HCT116 (cell line): ENCODE measurements at regions not wholly inside any gene's neighbourhood (a gene's known extent, or its start where the extent isn't known, plus 50 kb on each side); places are given as distances from the start of the nearest gene placed in this dataset.

Experiments
- ATAC-seq: fragments of 200-7000 bp; cut with Tn5 transposase; 2 replicates; pipeline ENCODE4 v1.9.1; 2020; ENCODE audit warnings: mild to moderate bottlenecking, moderate library complexity
- BruUV-seq: library from RNA; stranded (reverse); fragments of 400-500 nt; replicated peaks from 2 replicates; lab custom pipeline; 2021; lab: Mats Ljungman, UMichigan
- CTCF ChIA-PET: fragments of 300-600 bp; sonication (Branson Sonifier 250); formaldehyde crosslinking; loops from one replicate; lab custom pipeline; 2021; ENCODE audit warnings: antibody characterized with exemption; lab: Charles Lee
- POLR2A ChIA-PET: fragments of 300-600, 350-600 bp; sonication (Branson Sonifier 250); formaldehyde crosslinking; loops from one replicate; lab custom pipeline; 2021; ENCODE audit warnings: antibody characterized with exemption; lab: Charles Lee
- RAD21 ChIA-PET, 2 experiments: fragments of 300-600 bp; sonication (Branson Sonifier 250); formaldehyde crosslinking; loops; one replicate each; lab custom pipeline; 2023; ENCODE audit warnings: low total read pairs in 2 of 2; ENCODE audit not compliant: uncharacterized antibody in 2 of 2, unreplicated experiment in 2 of 2, low non-redundant PET in 1 of 2; lab: Charles Lee
- DNase-seq: peaks from one replicate; pipeline ENCODE4 v3.0.0-alpha.2; 2010; ENCODE audit warnings: low read depth, low spot score
- H2AFZ ChIP-seq: fragments of 200-600 bp; shearing (Covaris generic), sonication (generic); 2 replicates; pipeline ENCODE4 v1.6.1; 2017; ENCODE audit warnings: low read depth, mixed run types, mixed read lengths, antibody characterized with exemption, low read length; ENCODE audit not compliant: poor library complexity, severe bottlenecking
- H3K27ac ChIP-seq: 2 replicates; pipeline ENCODE4 v1.5.1; 2012; ENCODE audit warnings: low read depth, low read length
- H3K27me3 ChIP-seq: fragments of 200-600 bp; sonication (generic); 2 replicates; pipeline ENCODE4 v1.6.1; 2016; ENCODE audit warnings: mixed run types, low read length, mixed read lengths; ENCODE audit not compliant: insufficient read depth
- H3K36me3 ChIP-seq, 2 experiments: fragments of 200-500 bp in 1 of 2; fragments of 200-600 bp in 1 of 2; sonication (Bioruptor generic) in 1 of 2; sonication (generic) in 1 of 2; 2 replicates each; pipeline versions ENCODE4 v1.5.1 to v1.6.1; 2014 to 2016; ENCODE audit warnings: low read length in 2 of 2, inconsistent platforms in 1 of 2, mixed read lengths in 1 of 2, mixed run types in 1 of 2; ENCODE audit not compliant: insufficient read depth in 2 of 2, control insufficient read depth in 1 of 2
- H3K4me1 ChIP-seq, 2 experiments: fragments of 200-600 bp in 1 of 2; sonication (generic) in 1 of 2; 2 replicates each; pipeline versions ENCODE4 v1.5.1 to v1.6.1; 2012 to 2017; ENCODE audit warnings: low read length in 2 of 2, inconsistent platforms in 1 of 2, mild to moderate bottlenecking in 1 of 2, mixed read lengths in 1 of 2, mixed run types in 1 of 2, moderate library complexity in 1 of 2; ENCODE audit not compliant: insufficient read depth in 2 of 2, control insufficient read depth in 1 of 2
- H3K4me2 ChIP-seq: fragments of 200-600 bp; sonication (generic); 2 replicates; pipeline ENCODE4 v1.6.1; 2017; ENCODE audit warnings: mixed run types, low read length, mixed read lengths
- H3K4me3 ChIP-seq, 2 experiments: fragments of 200-600 bp in 1 of 2; sonication (generic) in 1 of 2; replicated peaks in 1 of 2; 2 replicates each; pipeline ENCODE4 v1.5.1; 2011 to 2016; ENCODE audit warnings: low read length in 2 of 2, control low read depth in 1 of 2, low read depth in 1 of 2, mild to moderate bottlenecking in 1 of 2, mixed read lengths in 1 of 2, mixed run types in 1 of 2
- H3K79me2 ChIP-seq: fragments of 200-600 bp; sonication (generic); 2 replicates; pipeline ENCODE4 v1.6.1; 2017; ENCODE audit warnings: mild to moderate bottlenecking, mixed run types, low read length, moderate library complexity, mixed read lengths; ENCODE audit not compliant: insufficient read depth
- H3K9ac ChIP-seq: fragments of 200-600 bp; sonication (generic); 2 replicates; pipeline ENCODE4 v1.6.1; 2016; ENCODE audit warnings: low read length, mixed read lengths
- H3K9me2 ChIP-seq: fragments of 200-600 bp; sonication (generic), shearing (Covaris generic); 2 replicates; pipeline ENCODE4 v1.6.1; 2017; ENCODE audit warnings: mixed run types, mild to moderate bottlenecking, moderate library complexity; ENCODE audit not compliant: insufficient read depth
- H3K9me3 ChIP-seq, 2 experiments: fragments of 200-500 bp in 1 of 2; fragments of 200-600 bp in 1 of 2; sonication (Bioruptor generic) in 1 of 2; sonication (generic) in 1 of 2; 2 replicates each; pipeline ENCODE4 v1.6.1; 2014 to 2017; ENCODE audit warnings: low read length in 2 of 2, mixed read lengths in 2 of 2, inconsistent platforms in 1 of 2, low read depth in 1 of 2, mild to moderate bottlenecking in 1 of 2, mixed run types in 1 of 2, moderate library complexity in 1 of 2; ENCODE audit not compliant: control insufficient read depth in 1 of 2, insufficient read depth in 1 of 2
- H4K20me1 ChIP-seq: fragments of 200-600 bp; sonication (generic), shearing (Covaris generic); 2 replicates; pipeline ENCODE4 v1.6.1; 2017; ENCODE audit warnings: mixed run types, mild to moderate bottlenecking, moderate library complexity; ENCODE audit not compliant: insufficient read depth
- CBX3 ChIP-seq: IDR thresholded peaks from 2 replicates; pipeline ENCODE4 v1.6.1; 2012; ENCODE audit warnings: low read depth
- CEBPB ChIP-seq: IDR thresholded peaks from 2 replicates; pipeline ENCODE4 v1.6.1; 2012; ENCODE audit warnings: low read depth
- EGR1 ChIP-seq: IDR thresholded peaks from 2 replicates; pipeline ENCODE4 v1.6.1; 2012; ENCODE audit warnings: low read depth
- EZH2 ChIP-seq: fragments of 200-600 bp; sonication (generic); IDR thresholded peaks from 2 replicates; pipeline ENCODE4 v1.6.1; 2017; ENCODE audit warnings: antibody characterized with exemption, mixed run types
- EZH2phosphoT487 ChIP-seq: fragments of 200-600 bp; IDR thresholded peaks from 2 replicates; pipeline ENCODE4 v1.6.1; 2018; ENCODE audit warnings: antibody characterized with exemption, borderline replicate concordance
- JUND ChIP-seq: IDR thresholded peaks from 2 replicates; pipeline ENCODE4 v1.6.1; 2012
- SIN3A ChIP-seq: IDR thresholded peaks from 2 replicates; pipeline ENCODE4 v1.6.1; 2012; ENCODE audit warnings: low read depth
- SRF ChIP-seq: IDR thresholded peaks from 2 replicates; pipeline ENCODE4 v1.6.1; 2012; ENCODE audit warnings: low read depth
- TCF7L2 ChIP-seq: IDR thresholded peaks from 2 replicates; pipeline ENCODE4 v1.7.0; 2011; ENCODE audit warnings: borderline replicate concordance, inconsistent platforms; ENCODE audit not compliant: insufficient read depth, insufficient read length; ENCODE audit errors: extremely low read depth
- YY1 ChIP-seq: IDR thresholded peaks from 2 replicates; pipeline ENCODE4 v1.6.1; 2011; ENCODE audit warnings: low read length, low read depth, moderate library complexity, mild to moderate bottlenecking; ENCODE audit not compliant: insufficient replicate concordance; ENCODE audit errors: extremely low read depth
- ZFX ChIP-seq: fragments of 450-650 bp; IDR thresholded peaks from 2 replicates; pipeline ENCODE4 v1.6.1; 2017
- ZNF274 ChIP-seq: fragments of 200-500 bp; sonication (Bioruptor generic); IDR thresholded peaks from 2 replicates; pipeline ENCODE4 v1.6.1; 2014; ENCODE audit warnings: mild to moderate bottlenecking, low read depth, low read length, inconsistent platforms
- intact Hi-C: fragments of 100-400 bp; cut with micrococcal nuclease; formaldehyde crosslinking; loops from 2 replicates; pipeline ENCODE4 v1.10.0; 2022
- TF ChIP-seq, protein P1 (sequence below): IDR thresholded peaks from 2 replicates; pipeline ENCODE4 v1.6.1; 2012
- TF ChIP-seq, protein P2 (sequence below): IDR thresholded peaks from 2 replicates; pipeline ENCODE4 v1.6.1; 2012
- TF ChIP-seq, protein P3 (sequence below): IDR thresholded peaks from 2 replicates; pipeline ENCODE4 v1.6.1; 2011; ENCODE audit warnings: mild to moderate bottlenecking, low read length, moderate library complexity; ENCODE audit not compliant: insufficient replicate concordance; ENCODE audit errors: extremely low read depth

DNA sequence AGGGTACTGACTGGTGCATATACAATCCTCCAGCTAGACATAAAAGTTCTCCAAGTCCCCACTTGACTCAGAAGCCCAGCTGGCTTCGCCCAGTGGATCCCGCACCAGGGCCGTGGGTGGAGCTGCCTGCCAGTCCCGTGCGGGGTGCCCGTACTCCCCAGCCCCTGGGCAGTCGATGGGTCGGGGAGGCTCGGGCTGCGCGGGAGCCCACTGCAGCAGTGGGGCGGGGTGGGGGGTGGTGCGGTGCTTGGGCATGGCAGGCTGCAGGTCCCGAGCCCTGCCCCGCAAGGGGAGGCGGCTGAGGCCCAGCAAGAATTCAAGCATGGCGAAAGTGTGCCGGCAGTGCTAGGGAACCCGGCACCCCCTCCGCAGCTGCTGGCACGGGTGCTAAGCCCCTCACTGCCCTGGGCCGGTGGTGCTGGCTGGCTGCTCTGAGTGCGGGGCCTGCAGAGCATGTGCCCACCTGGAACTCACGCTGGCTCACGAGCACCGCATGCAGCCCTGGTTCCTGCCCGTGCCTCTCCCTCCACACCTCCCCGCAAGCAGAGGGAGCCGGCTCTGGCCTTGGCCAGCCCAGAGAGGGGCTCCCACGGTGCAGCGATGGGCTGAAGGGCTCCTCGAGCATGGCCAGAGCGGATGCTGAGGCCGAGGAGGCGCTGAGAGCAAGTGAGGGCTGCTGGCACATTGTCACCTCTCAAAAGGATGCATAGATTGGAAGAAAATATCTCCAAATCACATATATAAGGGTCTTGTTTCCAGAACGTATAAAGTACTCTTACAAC is 68.3 kb upstream of the PIK3R4 start:
- no peak overlapping the region for H3K9ac ChIP-seq
- ChIA-PET POLR2A (no interaction called here), CTCF (no interaction called here), RAD21 (no interaction called here)
- no peaks in the 10 kb centered on the region for H3K36me3 ChIP-seq
- H3K9me2 ChIP-seq: no peaks in the 10 kb centered on the region
- H3K4me3 ChIP-seq: no peak overlapping the region
- no peaks in the 10 kb centered on the region for H3K9me3 ChIP-seq
- no peak for TF ChIP-seq ZFX
- no peak for TF ChIP-seq EZH2
- no peak for TF ChIP-seq YY1
- no peak for TF ChIP-seq EZH2phosphoT487
- no peak for TF ChIP-seq CEBPB
- no peak for TF ChIP-seq JUND
- TF ChIP-seq SRF: no peak
- TF ChIP-seq ZNF274: no peak
- no peak overlapping the region for H2AFZ ChIP-seq
- intact Hi-C loops: no loop called here
- ATAC-seq (no peak), DNase-seq (no peak)
- H3K79me2 ChIP-seq: no peaks in the 10 kb centered on the region
- H3K27ac ChIP-seq: no peak overlapping the region
- H4K20me1 ChIP-seq: no peaks in the 10 kb centered on the region
- H3K27me3 ChIP-seq: no peaks in the 10 kb centered on the region
- H3K4me1 ChIP-seq: peaks cover 0 to 3% of the 10 kb centered on the region in 2 experiments; a peak in 1 of 4 replicates
- no peak overlapping the region for H3K4me2 ChIP-seq
- no TSS peak for BruUV-seq

DNA sequence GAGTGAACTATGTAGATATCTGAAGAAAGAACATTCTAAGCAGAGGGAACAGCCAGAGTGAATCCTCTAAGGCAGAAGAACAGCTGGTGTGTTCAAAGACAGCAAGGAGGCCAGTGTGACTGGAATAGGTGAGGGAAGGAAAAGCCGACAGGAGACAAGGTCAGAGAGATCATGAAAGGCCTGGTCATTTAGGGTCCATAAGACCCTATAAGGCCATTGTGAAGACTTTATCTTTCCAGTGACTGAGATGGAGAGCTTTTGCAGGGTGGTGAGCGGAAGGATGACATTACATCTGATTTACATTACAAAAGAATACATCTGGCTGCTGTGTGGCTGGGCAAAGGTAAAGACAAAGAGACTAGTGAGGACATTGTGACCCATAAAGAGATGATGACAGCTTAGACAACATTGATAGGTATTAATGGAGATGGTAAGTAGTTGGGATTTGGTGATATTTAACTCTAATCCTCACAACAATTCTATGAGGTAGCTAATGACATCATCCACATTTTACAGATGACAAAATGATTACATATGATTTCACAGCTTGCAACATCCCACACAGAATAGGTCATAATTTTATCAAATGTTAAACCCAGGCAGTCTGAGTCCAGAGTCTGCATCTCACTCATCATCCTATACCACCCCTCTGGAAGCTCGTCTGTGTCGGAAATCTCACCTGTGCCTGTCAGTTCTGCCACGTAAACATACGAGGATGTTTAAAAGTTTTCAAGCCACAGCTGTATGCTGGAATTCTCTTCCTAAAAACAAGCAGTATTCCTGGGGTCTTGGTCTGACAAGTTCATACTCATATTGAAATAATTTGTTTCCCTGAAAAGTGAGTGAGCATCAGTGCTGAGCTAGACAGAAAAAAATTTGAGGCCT is 70.2 kb upstream of the PIK3R4 start:
- CTCF ChIA-PET: no interaction called here
- intact Hi-C loops: no loop called here
- H3K9me3 ChIP-seq: no peaks in the 10 kb centered on the region
- no peak for DNase-seq
- POLR2A ChIA-PET: no interaction called here
- H3K27ac ChIP-seq: no peak overlapping the region
- H3K9ac ChIP-seq: no peak overlapping the region
- H3K27me3 ChIP-seq: no peaks in the 10 kb centered on the region
- no peak for ATAC-seq
- RAD21 ChIA-PET: no interaction called here
- H3K4me2 ChIP-seq: no peak overlapping the region
- no peaks in the 10 kb centered on the region for H3K9me2 ChIP-seq
- H3K4me3 ChIP-seq: no peak overlapping the region
- H3K79me2 ChIP-seq: no peaks in the 10 kb centered on the region
- H4K20me1 ChIP-seq: no peaks in the 10 kb centered on the region
- H3K36me3 ChIP-seq: no peaks in the 10 kb centered on the region
- no TSS peak for BruUV-seq
- no peak overlapping the region for H2AFZ ChIP-seq
- H3K4me1 ChIP-seq: peaks cover 0 to 12% of the 10 kb centered on the region in 2 experiments; a peak in 2 of 4 replicates
- TF ChIP-seq SIN3A (no peak), SRF (no peak), TCF7L2 (no peak), JUND (no peak), ZNF274 (no peak), EGR1 (no peak), CBX3 (no peak)
- TF ChIP-seq, protein P1, sequence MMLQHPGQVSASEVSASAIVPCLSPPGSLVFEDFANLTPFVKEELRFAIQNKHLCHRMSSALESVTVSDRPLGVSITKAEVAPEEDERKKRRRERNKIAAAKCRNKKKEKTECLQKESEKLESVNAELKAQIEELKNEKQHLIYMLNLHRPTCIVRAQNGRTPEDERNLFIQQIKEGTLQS: no peak
- TF ChIP-seq, protein P2, sequence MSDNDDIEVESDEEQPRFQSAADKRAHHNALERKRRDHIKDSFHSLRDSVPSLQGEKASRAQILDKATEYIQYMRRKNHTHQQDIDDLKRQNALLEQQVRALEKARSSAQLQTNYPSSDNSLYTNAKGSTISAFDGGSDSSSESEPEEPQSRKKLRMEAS: no peak
- TF ChIP-seq, protein P3, sequence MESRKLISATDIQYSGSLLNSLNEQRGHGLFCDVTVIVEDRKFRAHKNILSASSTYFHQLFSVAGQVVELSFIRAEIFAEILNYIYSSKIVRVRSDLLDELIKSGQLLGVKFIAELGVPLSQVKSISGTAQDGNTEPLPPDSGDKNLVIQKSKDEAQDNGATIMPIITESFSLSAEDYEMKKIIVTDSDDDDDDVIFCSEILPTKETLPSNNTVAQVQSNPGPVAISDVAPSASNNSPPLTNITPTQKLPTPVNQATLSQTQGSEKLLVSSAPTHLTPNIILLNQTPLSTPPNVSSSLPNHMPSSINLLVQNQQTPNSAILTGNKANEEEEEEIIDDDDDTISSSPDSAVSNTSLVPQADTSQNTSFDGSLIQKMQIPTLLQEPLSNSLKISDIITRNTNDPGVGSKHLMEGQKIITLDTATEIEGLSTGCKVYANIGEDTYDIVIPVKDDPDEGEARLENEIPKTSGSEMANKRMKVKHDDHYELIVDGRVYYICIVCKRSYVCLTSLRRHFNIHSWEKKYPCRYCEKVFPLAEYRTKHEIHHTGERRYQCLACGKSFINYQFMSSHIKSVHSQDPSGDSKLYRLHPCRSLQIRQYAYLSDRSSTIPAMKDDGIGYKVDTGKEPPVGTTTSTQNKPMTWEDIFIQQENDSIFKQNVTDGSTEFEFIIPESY: no peak
